HG02759 (cell line): ENCODE measurements at regions not wholly inside any gene's neighbourhood (a gene's known extent, or its start where the extent isn't known, plus 50 kb on each side); places are given as distances from the start of the nearest gene placed in this dataset.
"Not testable (repeated sequence)": the region's sequence is repeated elsewhere in the genome, so short reads cannot be mapped to it uniquely, and the experiment has no call there.

ENCODE experiments used
- ATAC-seq: cut with Tn5 transposase; IDR thresholded peaks from one replicate; pipeline ENCODE4 v1.9.1; 2021; ENCODE audit warnings: mild to moderate bottlenecking, moderate library complexity; ENCODE audit not compliant: unreplicated experiment

DNA sequence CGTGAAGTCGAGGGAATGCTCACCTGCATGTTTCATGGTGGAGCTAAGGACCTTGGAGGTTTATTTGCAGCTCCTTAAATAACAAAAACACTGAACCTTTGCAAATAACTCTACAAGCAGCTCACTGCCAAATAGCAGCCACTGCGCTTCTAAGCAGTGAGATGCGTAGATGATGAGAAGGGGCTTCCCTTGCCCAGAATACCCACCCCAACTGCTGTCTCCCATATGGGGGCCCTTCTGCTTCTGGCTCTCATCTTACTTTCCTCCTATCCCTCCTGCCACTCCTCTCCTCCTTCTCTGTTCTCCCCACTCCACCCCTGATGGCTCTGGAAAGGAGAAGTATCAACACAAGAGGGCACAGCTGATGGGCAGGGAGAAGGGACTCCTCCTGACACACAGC is 193.3 kb upstream of the SSTR4 start:
- ATAC-seq: no peak

DNA sequence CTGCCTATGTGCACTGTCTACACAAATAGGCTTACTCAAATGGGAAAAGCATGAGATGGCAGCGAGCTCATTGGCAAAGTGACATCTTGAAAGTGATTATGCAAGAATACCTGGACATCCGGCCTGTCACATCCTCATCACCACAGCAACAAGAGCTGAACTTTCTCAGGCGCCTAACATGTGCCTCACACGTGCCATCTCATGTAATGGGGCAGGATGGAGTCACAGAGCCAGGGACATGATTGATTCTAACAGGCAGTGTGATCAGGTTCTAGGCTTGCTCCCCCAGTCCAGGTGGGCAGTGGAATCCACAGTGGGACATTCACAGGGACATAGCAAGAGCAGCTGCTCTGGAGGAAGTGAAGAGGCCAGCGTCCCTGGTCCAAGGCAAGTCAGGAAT is 192.3 kb upstream of the SSTR4 start:
- no peak for ATAC-seq

DNA sequence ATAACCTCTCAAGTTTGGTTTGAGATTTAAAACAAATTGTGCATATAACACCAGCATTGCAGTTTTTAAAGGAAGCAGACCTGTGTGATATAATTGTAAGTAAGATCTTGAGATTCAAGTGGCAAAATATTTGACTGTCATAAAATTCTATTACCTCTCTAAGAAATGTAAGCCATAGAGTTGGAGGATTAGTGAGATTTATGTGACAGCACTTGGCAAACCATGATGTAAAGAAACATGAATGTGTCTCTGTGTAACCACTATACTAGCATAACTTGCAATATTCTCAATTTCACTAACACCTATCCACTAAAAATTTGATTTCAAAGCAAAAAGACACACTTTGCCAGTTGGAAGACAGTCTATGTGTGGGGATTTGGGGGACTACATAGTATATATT is 190.2 kb upstream of the SSTR4 start:
- ATAC-seq: no peak

DNA sequence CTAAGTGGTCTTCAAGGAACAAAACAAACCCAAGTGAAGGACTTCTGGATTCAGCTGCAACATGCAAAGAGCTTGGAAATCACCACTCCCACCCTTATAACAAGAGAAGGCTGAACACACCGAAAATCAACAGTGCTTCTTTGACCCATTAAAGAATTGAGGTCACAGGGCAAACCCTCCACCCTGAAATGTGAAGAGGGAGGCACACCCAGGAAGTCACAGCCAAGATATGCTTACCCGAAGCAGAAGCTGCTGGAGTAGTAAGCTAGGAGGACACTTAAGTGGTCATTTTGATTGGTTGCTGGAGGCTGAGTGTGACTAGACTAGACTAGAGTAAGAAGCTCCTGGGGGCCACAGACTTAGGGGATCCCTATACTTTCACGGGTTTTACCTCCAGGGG is 188.2 kb upstream of the SSTR4 start:
- no peak for ATAC-seq

DNA sequence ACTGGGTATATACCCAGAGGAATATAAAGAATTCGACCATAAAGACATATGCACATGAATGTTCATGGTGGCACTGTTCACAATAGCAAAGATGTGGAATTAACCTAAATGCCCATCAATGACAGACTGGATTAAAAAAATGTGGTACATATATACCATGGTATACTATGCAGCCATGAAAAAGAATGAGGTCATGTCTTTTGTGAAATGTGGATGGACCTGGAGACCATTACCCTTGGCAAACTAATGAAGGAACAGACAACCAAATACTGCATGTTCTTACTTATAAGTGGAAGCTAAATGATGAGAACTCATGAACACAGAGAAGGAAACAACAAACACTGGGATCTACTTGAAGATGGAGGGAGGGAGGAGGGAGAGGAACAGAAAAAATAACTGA is 186.7 kb upstream of the SSTR4 start:
- ATAC-seq: no peak

DNA sequence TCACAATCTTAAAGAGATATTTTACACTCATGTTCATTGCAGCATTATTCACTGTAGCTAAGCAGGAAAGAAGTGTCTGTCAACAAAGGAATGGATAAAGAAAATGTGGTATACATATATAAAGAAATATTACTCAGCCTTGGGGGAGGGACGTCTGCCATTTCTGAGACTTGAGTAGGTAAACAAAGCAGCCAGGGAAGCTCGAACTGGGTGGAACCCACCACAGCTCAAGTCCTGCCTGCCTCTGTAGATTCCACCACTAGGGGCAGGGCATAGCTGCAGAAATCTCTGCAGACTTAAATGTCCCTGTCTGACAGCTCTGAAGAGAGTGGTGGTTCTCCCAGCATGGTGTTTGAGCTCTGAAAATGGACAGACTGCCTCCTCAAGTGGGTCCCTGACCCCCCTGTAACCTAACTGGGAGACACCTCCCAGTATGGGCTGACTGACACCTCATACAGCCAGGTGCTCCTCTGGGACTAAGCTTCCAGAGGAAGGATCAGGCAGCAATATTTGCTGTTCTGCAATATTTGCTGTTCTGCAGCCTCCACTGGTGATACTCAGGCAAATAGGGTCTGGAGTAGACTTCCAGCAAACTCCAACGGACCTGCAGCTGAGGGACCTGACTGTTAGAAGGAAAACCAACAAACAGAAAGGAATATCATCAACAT is 183.3 kb upstream of the SSTR4 start:
- not testable (repeated sequence) for ATAC-seq

DNA sequence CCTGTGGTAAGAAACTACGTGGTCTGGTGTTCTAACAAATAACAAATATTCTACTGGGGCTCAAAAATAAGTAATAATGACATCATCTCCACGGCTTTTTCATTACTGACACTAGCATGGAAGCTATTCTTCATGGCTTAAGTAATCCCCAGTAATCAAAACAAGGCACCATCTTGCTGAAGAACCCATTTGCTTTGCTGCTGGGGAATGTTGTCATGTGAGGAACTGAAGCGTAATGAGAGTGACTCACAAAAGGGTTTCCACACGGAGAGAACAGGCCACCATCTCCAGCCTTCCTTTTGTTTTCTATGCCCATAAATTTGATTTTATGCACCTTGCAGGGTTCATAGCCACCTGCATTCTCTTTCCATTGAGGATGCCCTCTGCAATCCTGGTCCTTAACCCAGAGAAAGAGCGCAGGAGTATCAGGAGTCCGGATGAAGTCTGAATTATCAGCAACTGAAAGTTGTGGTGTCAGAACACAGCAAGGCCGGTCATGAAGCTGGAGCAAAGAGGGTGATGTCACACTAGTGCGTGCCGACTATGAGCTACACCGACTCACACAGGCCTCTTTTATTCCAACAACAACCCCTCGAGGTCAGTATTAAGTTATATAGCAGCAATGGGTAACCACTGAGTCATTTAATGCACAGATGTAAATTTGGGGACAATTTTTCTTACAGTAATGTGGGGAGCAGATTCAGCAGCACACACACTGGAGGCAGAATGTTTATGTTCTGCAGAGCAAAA is 173.7 kb upstream of the SSTR4 start:
- ATAC-seq: no peak

DNA sequence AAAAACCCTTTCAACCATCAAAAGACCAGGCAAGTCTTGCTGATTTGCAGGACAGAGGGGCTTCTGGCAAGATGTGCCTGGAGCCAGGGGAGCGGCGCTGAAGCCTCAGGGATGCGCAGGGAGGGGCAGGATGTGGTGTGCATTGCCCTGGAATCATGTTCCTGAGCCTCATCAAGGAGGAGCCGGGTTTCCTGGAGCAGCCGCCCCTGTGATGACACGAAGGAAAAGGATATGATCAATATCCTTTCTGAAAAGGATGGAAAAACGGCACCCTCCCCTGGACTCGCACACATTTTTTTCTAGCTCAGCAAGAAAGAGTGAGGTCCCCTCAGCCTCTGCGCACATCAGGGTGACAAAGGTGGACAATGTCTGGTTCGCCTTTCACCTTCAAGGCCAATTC is 173.1 kb upstream of the SSTR4 start:
- no peak for ATAC-seq

DNA sequence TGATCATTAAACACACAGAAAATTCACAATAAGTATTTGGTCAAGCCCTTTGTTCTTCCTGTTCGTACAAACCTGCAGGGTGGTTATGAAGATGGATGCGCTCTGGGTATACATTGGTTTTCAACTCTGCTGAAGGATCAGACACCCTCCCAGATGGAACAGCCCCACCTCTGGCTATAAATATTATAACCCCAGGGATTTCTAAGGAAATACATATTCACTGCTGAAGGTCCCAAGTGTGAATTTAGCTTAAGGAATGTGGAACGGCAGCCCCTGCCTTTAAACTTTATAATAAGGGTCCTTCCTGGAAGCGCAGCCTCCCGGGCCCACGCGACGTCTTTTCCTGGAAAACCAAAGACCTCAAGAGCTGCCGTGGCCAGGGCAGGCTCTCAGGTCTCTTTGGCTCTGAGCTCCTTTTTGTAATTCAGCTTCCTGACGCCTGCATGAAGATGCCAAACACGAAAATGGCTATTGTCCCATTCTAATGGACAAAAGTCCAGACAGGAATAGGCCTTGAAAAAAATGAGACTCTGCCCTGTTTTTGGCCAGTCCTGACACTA is 172.4 kb upstream of the SSTR4 start:
- no peak for ATAC-seq

DNA sequence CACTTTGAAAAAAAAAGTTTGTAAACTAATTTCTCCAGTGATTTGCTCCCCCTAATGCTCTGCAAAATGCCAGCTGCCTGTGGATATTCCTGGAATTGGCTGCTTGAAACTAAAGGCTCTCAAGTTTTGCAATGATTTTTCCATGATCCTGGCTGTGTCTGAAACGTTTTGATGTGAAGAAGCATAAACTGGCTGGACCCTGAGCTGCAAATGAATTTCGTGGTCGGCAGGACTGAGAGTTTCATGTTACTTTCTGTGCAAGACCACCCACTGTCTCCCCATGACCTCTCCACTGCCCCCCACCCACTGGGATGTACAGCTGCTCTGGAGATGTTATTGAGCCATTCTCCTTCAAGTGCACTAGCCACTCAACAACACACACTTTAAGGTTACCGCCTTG is 171.3 kb upstream of the SSTR4 start:
- no peak for ATAC-seq

DNA sequence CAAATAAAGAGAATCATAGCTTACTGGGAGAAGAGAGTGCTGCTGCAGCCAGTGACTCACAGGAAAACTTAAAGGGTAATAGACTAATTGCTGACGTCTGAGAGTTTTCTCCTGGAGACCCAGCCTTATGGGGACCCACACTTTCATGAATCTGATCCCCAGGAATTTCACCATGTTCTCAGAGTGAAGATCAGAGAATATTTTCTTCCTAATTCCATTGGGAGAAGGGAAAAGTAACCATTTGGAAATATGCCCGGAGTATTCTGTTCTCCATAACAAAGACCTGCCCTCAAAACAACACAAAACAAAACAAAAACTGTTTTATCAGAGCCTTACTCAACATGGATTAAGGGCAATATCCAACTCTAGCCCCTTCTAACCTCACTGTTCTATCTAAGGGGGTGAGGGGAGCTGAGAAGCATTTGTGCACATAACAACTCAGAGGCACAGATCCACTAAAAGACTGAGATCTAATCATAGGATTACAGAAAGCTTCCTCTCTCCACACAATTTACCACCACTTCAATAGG is 168.2 kb upstream of the SSTR4 start:
- ATAC-seq: no peak

DNA sequence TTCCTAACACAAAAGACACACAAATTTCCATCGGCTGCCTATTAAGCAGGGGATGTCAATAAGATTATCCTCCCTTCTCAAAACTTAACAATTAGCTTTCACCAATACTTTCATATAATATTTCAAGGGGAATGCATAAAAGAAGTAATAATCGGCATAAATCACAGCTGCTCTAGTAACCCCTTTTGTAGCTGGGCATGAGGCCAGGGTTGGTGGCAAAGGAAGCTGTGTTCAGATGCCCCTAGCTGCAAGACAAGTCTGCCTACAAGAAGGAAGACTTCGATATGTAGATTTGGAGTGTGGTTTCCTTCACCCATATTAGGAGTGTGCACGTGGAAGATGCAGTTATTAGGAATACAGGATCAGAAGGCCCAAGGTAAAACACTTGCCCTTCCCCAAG is 156.9 kb upstream of the SSTR4 start:
- ATAC-seq: no peak

DNA sequence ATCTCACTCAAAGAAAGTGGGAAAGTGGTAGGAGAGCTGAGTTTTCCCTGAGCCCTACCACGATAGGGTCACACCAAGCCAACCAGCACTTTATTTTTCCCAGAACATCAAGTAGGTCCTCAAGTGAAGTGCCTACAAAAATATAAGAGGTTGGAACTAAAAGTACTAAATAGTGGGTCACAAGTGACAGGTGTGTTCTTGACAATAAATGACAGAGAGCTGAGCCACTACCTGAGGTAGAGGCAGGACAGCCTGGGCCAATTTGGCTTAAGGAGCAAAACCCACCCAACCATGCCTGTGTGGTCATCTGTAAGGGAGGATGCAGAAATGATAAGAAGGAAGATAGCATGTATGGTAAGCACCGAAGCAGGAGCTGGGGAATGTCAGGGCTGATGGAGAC is 154.8 kb upstream of the SSTR4 start:
- ATAC-seq: no peak

DNA sequence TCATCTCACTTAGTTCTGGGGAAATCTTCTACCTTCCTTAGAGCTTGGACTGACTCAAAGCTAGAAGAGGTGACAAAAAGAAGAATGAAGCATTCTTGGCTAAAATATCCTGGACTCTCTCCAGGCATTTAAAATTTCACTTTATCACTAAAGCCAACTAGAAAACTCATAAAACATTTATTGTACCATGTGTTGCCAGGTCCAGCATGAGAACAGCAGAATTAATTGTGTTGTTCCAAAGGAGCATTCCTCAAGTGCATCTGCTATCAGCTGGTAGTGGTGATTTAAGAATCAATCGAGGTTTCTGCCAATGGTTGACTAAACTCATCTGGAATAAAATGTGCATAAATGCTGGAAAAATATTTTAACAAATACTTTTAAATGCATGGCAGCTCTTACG is 147.3 kb upstream of the SSTR4 start:
- no peak for ATAC-seq

DNA sequence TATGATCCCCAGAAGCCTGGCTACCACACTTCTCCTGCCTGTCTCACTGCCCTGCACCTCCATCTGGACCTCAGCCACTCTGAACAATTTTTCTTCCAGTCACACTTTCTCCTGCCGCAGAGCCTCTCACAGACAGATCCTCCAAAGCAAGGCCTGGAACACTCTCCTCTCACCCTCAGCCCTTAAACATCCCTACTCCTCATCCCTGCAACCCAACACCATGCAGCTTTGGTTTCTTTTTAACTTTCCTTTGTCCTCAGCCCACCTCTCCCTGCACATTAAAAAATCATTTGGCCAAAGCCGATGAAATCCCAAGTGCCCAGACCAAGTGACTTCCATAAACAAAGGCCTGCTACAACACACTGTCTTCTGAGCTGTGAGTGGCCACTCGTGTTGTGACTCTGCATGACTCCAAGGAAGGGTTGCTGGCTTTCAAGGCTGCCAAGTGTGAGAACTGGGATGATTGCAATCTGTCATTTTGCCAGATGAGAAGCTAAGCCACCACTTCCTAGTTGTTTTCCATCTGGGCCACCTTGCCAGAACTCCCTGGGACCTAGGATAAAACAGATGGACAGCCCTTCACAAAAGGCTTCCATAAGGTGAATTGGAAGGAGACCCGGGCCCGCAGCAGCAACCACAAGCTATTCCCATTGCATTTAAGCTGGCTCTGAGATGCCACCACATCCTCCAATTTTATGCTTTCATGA is 144.4 kb upstream of the SSTR4 start:
- ATAC-seq: no peak

DNA sequence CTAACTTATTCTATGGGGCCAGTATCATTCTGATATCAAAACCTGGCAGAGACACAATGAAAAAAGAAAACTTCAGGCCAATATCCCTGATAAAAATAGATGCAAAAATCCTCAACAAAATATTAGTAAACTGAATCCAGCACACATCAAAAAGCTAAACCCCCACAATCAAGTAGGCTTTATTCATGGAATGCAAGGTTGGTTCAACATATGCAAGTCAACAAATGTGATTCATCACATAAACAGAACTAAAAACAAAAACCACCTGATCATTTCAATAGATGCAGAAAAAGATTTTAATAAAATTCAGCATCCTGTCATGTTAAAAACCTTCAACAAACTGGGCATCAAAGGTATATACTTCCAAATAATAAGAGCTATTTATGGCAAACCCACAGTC is 133.9 kb upstream of the SSTR4 start:
- ATAC-seq: no peak

DNA sequence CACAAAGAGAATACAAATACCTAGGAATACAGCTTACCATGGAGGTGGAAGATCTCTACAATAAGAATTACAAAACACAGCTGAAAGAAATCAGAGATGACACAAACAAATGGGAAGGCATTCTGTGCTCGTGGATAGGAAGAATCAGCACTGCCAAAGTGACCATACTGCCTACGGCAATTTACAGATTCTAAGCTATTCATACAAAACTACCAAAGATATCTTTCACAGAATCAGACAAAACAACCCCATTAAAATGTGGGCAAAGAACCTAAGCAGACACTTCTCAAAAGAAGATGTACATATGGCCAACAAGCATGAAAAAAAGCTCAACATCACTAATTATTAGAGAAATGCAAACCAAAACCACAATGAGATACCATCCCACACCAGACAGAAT is 133.2 kb upstream of the SSTR4 start:
- no peak for ATAC-seq

DNA sequence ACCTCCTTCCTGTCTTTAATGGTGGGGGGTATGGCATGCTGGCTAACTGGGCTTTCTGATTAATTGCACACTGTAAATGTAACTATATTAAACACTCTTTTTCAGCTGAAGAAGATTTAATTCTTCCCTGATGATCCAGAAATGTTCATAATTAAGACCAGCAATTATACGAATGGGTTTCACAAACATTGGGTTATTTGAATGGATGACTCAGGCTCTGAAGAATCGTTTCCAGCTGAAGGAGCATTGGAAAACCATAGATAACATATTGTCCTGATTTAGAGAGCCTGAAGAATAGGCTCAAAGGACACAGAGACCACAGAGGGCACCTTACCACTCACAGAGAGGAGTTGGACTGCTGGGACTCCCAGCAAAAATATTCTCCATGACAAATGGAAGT is 130.7 kb upstream of the SSTR4 start:
- no peak for ATAC-seq

DNA sequence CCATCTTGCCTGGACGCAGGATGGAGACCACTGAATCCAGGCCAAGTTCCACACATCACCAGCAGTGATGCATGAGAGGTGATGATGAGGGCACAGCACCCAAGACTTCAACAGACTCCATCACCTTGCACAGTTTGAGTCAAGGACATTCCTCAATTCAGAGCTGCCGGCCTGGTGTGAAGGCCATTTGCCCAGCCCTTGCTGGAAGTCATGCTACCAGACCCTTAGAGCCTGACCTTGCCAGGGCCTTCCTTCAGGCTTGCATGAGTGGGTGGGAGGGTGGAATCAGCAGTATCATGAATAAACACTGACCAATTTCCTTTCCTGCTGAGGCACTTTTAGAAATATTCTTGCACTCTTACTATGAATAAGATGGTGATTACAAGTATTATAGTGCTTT is 130.2 kb upstream of the SSTR4 start:
- ATAC-seq: no peak

DNA sequence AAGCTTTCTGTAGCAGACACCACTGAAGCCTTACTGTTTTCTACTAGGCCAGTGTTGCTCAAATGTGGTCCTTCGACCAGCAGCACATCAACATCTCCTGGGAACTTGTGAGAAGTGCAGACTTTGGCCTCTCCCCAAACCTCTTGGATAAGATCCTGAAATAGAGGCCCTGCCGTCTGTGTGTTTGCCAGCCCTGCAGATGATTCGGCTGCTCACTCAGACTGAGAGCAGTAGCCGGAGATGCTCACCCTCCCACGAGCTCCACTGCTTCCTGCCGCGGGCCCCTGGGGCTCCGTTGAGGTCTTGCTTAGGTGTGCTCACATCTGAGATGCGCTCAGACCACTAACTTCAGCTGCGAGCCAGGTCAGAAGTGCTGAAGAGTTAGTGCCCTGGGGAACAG is 129.5 kb upstream of the SSTR4 start:
- ATAC-seq: no peak

DNA sequence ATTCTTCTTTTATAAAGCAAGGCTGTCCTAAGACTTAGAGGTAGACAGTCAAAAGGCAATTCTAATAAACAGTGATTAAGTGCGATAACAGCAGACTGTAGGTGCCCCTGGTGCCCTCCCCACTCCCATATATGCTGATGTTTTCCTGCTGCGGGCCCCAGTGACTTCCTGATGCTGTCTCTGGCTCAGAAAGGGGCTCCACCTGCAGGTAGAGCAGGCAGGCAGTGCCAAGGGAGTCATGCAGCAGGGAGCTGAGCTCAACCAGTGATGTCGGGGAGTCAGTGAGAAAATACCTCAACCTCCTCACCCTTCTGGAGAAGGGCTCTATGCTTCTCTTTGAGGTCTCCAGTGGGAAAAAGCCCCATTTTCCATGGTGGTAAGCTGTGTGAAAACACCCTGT is 126.7 kb upstream of the SSTR4 start:
- ATAC-seq: no peak

DNA sequence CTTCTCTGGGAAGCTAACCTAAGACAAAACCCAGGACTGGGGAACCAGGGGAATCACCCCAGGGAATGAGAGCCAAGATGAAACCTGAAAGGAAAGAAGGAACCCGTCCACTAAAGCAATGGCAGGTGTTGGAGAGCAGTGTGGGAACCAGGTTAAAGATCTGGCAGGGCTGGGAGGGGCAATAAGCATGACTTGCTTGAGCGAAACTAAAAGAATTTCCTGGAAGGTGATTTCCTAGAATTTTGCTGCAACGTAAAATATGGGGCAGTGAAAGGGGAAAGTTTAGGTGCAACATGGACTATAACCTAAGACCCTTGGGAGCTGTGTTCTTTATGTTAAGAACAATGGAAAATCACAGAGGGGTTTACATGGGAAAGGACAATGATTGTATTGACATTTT is 126.2 kb upstream of the SSTR4 start:
- ATAC-seq: no peak
